Iris pigment epithelial cell (primary cell): ENCODE measurements at regions not wholly inside any gene's neighbourhood (a gene's known extent, or its start where the extent isn't known, plus 50 kb on each side); places are given as distances from the start of the nearest gene placed in this dataset.

Experiments used
- DNase-seq: peaks from one replicate; pipeline ENCODE4 v3.0.0-alpha.2; 2011; ENCODE audit warnings: low read depth

- no peak for DNase-seq
Observed at GRCh38 chr5:93057311-93057710, 523.7 kb downstream of the NR2F1-AS1 start.

- DNase-seq: no peak
Observed at GRCh38 chr5:93055971-93056370, 525.0 kb downstream of the NR2F1-AS1 start.

- DNase-seq: peak; percentile 58
Observed at GRCh38 chr5:93055561-93055960, 525.5 kb downstream of the NR2F1-AS1 start.

GRCh38 chr5:93054424-93055163, 526.4 kb downstream of the NR2F1-AS1 start:
- peak; percentile 95 for DNase-seq

GRCh38 chr5:93053825-93054224, 527.2 kb downstream of the NR2F1-AS1 start:
- peak; percentile 87 for DNase-seq

- no peak for DNase-seq
Observed at GRCh38 chr5:93048858-93049257, 532.2 kb downstream of the NR2F1-AS1 start.

GRCh38 chr5:93044859-93045666, 536.0 kb downstream of the NR2F1-AS1 start:
- no peak for DNase-seq

GRCh38 chr5:93039888-93040287, 541.1 kb downstream of the NR2F1-AS1 start:
- DNase-seq: no peak

- peak; percentile 32 for DNase-seq
Observed at GRCh38 chr5:93034621-93035590, 546.1 kb downstream of the NR2F1-AS1 start.

- peak; percentile 77 for DNase-seq
Observed at GRCh38 chr5:93022796-93023447, 558.1 kb downstream of the NR2F1-AS1 start.

- no peak for DNase-seq
Observed at GRCh38 chr5:93022211-93022610, 558.8 kb downstream of the NR2F1-AS1 start.

- DNase-seq: no peak
Observed at GRCh38 chr5:93019896-93020295, 561.1 kb downstream of the NR2F1-AS1 start.

GRCh38 chr5:93018461-93018860, 562.6 kb downstream of the NR2F1-AS1 start:
- DNase-seq: no peak

- DNase-seq: peak; percentile 79
Observed at GRCh38 chr5:93017849-93018248, 563.2 kb downstream of the NR2F1-AS1 start.

GRCh38 chr5:93017376-93017775, 563.6 kb downstream of the NR2F1-AS1 start:
- no peak for DNase-seq

GRCh38 chr5:93010616-93011015, 570.4 kb downstream of the NR2F1-AS1 start:
- DNase-seq: no peak

GRCh38 chr5:93010037-93010436, 571.0 kb downstream of the NR2F1-AS1 start:
- no peak for DNase-seq

- DNase-seq: no peak
Observed at GRCh38 chr5:93008502-93009207, 572.4 kb downstream of the NR2F1-AS1 start.

GRCh38 chr5:93006915-93007314, 574.1 kb downstream of the NR2F1-AS1 start:
- DNase-seq: no peak

GRCh38 chr5:92998456-92998855, 582.6 kb downstream of the NR2F1-AS1 start:
- DNase-seq: peak; percentile 31

GRCh38 chr5:92994392-92994791, 586.6 kb downstream of the NR2F1-AS1 start:
- no peak for DNase-seq
